Osteocyte (in vitro differentiated cells): ENCODE measurements at regions not wholly inside any gene's neighbourhood (a gene's known extent, or its start where the extent isn't known, plus 50 kb on each side); places are given as distances from the start of the nearest gene placed in this dataset.

ENCODE experiments used
- DNase-seq: peaks from one replicate; pipeline ENCODE4 v3.0.0; 2021; ENCODE audit warnings: mixed read lengths; ENCODE audit not compliant: unreplicated experiment; ENCODE audit errors: extremely low spot score
- H3K27ac Mint-ChIP-seq: one replicate; pipeline ENCODE4 v1.8.0; 2021; ENCODE audit warnings: mild to moderate bottlenecking, mixed read lengths; ENCODE audit not compliant: unreplicated experiment
- H3K27me3 Mint-ChIP-seq: one replicate; pipeline ENCODE4 v1.8.0; 2021; ENCODE audit warnings: mixed read lengths; ENCODE audit not compliant: unreplicated experiment
- H3K36me3 Mint-ChIP-seq: one replicate; pipeline ENCODE4 v1.8.0; 2021; ENCODE audit warnings: mixed read lengths; ENCODE audit not compliant: unreplicated experiment
- H3K4me1 Mint-ChIP-seq: one replicate; pipeline ENCODE4 v1.8.0; 2021; ENCODE audit warnings: mixed read lengths; ENCODE audit not compliant: unreplicated experiment
- H3K4me3 Mint-ChIP-seq: one replicate; pipeline ENCODE4 v1.8.0; 2021; ENCODE audit warnings: mild to moderate bottlenecking, moderate library complexity, mixed read lengths; ENCODE audit not compliant: unreplicated experiment
- H3K9me3 Mint-ChIP-seq: one replicate; pipeline ENCODE4 v1.8.0; 2021; ENCODE audit warnings: mixed read lengths; ENCODE audit not compliant: unreplicated experiment
- TF ChIP-seq, protein P1 (sequence below): fragments of 200-600 bp; sonication (generic); IDR thresholded peaks from 2 replicates; pipeline ENCODE4 v1.5.0; 2021; ENCODE audit warnings: antibody characterized with exemption, mild to moderate bottlenecking, moderate library complexity

DNA sequence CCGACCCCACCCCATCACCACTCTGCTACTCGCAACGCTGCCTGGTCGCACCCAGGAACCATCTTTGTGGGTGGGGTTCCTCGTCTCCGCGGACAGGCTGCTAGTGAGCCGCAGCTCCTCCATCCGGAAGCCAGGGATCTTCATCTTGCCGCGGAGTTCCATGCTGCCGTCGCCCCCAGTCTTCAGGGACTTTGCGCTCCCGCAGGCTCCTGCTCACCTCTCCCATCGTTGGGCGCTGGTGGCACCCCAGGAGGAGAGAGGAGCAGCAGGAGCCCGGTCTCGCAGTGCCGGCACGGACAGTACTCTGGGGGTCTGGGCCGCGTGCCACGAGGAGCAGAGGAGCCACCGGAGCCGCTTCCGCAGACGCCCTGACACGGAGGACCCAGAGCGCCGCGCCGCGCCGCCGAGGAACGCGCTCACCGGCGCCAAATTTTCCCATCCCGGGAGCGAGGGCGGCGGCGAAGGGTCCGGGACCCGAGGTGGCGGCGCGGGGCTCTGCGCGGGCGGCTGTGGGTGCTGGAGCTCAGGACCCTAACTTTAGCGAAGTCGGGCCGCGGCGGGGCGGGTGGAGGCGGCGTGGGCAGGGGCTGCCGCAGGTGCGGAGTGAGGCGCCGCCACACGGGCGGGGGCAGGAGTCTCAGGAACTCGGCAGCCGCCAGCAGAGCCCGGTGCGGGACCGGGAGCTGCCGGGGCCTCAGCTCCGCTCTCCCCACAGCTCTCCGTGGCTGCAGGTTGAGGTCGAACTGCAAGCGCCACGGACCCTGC is 750.1 kb upstream of the SORCS1 start:
- peaks cover 19% of the 10 kb centered on the region for H3K9me3 Mint-ChIP-seq
- H3K4me1 Mint-ChIP-seq, result peaks cover 4% of the 10 kb centered on the region
- no peaks in the 10 kb centered on the region for H3K36me3 Mint-ChIP-seq
- TF ChIP-seq, protein P1, sequence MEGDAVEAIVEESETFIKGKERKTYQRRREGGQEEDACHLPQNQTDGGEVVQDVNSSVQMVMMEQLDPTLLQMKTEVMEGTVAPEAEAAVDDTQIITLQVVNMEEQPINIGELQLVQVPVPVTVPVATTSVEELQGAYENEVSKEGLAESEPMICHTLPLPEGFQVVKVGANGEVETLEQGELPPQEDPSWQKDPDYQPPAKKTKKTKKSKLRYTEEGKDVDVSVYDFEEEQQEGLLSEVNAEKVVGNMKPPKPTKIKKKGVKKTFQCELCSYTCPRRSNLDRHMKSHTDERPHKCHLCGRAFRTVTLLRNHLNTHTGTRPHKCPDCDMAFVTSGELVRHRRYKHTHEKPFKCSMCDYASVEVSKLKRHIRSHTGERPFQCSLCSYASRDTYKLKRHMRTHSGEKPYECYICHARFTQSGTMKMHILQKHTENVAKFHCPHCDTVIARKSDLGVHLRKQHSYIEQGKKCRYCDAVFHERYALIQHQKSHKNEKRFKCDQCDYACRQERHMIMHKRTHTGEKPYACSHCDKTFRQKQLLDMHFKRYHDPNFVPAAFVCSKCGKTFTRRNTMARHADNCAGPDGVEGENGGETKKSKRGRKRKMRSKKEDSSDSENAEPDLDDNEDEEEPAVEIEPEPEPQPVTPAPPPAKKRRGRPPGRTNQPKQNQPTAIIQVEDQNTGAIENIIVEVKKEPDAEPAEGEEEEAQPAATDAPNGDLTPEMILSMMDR, result no peak
- peaks cover 16% of the 10 kb centered on the region for H3K27me3 Mint-ChIP-seq
- peak overlapping the region; percentile 44 for H3K4me3 Mint-ChIP-seq
- H3K27ac Mint-ChIP-seq, result no peak overlapping the region
- no peak for DNase-seq

DNA sequence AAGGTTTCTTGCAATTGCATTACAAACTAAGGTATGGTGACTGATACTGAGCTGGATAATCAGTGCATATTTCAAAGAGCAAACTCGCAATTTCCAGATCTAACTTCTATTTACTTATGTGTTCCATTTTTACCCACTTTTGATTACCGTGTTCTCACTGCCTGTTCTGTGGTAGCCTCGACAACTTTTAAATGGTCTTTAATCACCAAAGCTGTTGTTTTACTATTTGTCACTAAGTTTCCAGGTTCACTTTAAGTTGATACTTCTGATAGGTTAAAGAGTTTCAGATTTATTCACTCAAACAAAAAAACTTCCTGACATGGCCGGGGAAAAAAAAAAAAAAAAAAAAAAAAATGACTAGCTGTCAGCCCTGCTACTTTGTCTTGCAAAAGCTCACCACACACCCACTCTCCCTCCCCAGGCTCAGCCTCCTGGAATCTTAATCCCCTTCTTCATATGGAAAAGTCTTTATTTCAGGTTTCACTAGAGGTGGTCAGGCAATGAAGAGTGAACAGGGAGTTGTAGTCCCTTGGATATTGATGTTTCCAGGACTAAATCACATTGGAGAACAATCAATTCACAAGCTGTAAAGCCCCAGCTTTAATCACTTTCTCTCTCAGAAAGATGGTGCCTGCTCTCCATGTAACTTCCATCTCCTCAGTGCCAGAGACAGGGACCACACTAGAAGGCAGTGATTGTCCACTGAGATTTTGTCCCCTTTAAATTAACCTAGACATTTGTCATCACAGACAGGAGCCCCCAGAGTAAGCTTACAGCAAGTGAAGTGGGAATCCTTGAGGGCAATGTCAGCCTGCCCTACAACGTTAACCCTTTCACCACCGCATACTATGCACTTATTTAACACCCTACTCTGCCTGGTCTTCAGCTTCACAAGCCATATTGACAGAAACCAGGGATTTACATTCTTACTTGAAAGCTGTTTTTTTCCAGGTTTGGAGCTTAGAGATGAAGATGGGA is 749.1 kb upstream of the SORCS1 start:
- no peak overlapping the region for H3K27ac Mint-ChIP-seq
- no peak overlapping the region for H3K4me3 Mint-ChIP-seq
- DNase-seq, result no peak
- H3K4me1 Mint-ChIP-seq, result peaks cover 4% of the 10 kb centered on the region
- H3K9me3 Mint-ChIP-seq, result peaks cover 11% of the 10 kb centered on the region
- no peaks in the 10 kb centered on the region for H3K36me3 Mint-ChIP-seq
- TF ChIP-seq, protein P1, result no peak
- H3K27me3 Mint-ChIP-seq, result peaks cover 16% of the 10 kb centered on the region

DNA sequence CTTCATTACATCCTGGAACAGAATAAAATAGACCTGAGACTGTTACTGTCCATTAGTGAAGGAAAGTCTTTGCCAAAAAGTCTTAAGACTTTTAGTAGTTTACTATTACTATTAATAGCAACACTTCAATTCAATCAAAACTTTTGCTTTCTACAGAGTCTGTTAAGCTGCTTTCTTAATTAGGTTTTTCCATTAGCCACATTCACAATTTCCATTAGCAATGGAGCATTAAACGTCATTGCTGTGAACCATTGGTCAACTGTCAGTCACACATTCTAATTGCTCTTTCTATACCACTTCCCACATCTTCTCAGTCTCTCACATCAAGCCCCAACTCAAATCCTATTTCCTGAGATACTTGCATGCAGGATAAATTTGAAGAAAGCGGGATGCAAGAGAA is 736.6 kb upstream of the SORCS1 start:
- DNase-seq, result no peak
- H3K27me3 Mint-ChIP-seq, result no peaks in the 10 kb centered on the region
- H3K4me3 Mint-ChIP-seq, result no peak overlapping the region
- H3K36me3 Mint-ChIP-seq, result no peaks in the 10 kb centered on the region
- no peaks in the 10 kb centered on the region for H3K4me1 Mint-ChIP-seq
- TF ChIP-seq, protein P1, result no peak
- no peak overlapping the region for H3K27ac Mint-ChIP-seq
- peaks cover 8% of the 10 kb centered on the region for H3K9me3 Mint-ChIP-seq

DNA sequence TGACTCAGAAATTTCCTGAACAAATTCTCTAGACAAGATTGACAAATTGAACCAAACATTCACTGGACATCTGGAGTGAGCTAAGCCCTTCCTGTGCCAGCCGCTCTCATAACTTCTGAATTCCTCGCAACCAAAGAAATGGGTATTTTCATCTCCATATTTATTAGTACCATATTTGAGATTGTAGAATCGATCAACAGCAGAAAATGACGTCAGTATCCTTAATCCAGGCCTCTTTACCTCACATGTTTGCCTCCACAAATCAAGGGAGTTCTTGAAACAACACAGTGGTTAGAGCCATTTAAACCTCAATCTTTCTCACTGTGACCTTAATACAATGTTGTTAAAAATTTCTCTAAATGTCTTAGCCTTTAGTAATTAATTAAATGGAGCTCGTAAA is 735.6 kb upstream of the SORCS1 start:
- no peak overlapping the region for H3K4me3 Mint-ChIP-seq
- H3K36me3 Mint-ChIP-seq, result no peaks in the 10 kb centered on the region
- H3K9me3 Mint-ChIP-seq, result peaks cover 12% of the 10 kb centered on the region
- H3K27me3 Mint-ChIP-seq, result no peaks in the 10 kb centered on the region
- TF ChIP-seq, protein P1, result no peak
- no peaks in the 10 kb centered on the region for H3K4me1 Mint-ChIP-seq
- no peak overlapping the region for H3K27ac Mint-ChIP-seq
- no peak for DNase-seq

DNA sequence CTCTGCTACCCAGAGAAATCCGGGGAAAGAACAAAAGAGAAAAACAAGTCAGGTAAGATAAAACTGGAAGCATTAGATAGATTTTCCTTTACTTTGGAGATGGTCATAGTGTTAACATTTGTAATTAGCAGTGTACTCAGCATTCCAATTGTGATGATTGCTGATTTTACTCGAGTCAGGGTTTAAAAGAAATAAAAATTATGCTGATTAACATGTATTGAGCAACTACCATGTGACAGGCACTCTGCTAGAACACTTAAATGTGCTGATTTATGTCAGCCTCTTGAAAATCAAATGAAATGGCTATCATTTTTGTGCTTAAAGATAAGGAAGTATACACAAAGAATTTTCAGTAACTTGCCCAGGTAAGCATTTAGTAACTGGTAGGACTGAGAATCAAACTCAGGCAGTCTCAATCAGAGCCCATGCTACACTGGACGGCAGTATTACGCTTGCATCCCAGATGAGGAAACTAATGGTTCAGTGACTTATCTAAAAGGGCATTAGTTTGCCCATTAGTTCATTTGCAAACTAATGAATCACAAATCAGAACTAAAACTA is 735.1 kb upstream of the SORCS1 start:
- DNase-seq, result no peak
- H3K4me3 Mint-ChIP-seq, result no peak overlapping the region
- H3K27ac Mint-ChIP-seq, result no peak overlapping the region
- H3K9me3 Mint-ChIP-seq, result peaks cover 12% of the 10 kb centered on the region
- no peaks in the 10 kb centered on the region for H3K4me1 Mint-ChIP-seq
- TF ChIP-seq, protein P1, result no peak
- H3K36me3 Mint-ChIP-seq, result no peaks in the 10 kb centered on the region
- H3K27me3 Mint-ChIP-seq, result no peaks in the 10 kb centered on the region
